PC-9 (cell line): ENCODE measurements at regions not wholly inside any gene's neighbourhood (a gene's known extent, or its start where the extent isn't known, plus 50 kb on each side); places are given as distances from the start of the nearest gene placed in this dataset.

Source experiments
- BruUV-seq: library from RNA; stranded (reverse); fragments of 400-500 nt; replicated peaks from 2 replicates; lab custom pipeline; 2021; lab: Mats Ljungman, UMichigan
- CTCF ChIA-PET: fragments of 300-600 bp; sonication (Branson Sonifier 250); formaldehyde crosslinking; loops from one replicate; lab custom pipeline; 2022; ENCODE audit warnings: antibody characterized with exemption; lab: Charles Lee
- POLR2A ChIA-PET: fragments of 300-600 bp; sonication (Branson Sonifier 250); formaldehyde crosslinking; loops from one replicate; lab custom pipeline; 2022; ENCODE audit warnings: antibody characterized with exemption; ENCODE audit not compliant: unreplicated experiment; lab: Charles Lee
- DNase-seq, 2 experiments: peaks; one replicate each; pipeline versions ENCODE4 v3.0.0 to v3.0.0-alpha.2; 2015 to 2022; ENCODE audit warnings: mixed read lengths in 1 of 2
- H2AFZ ChIP-seq: fragments of 200-600 bp; sonication (generic); 2 replicates; pipeline ENCODE4 v1.8.1; 2017; ENCODE audit warnings: antibody characterized with exemption
- H3F3A ChIP-seq: fragments of 200-600 bp; sonication (generic); 2 replicates; pipeline ENCODE4 v1.8.1; 2017; ENCODE audit warnings: antibody characterized with exemption, mild to moderate bottlenecking, low read depth; ENCODE audit not compliant: insufficient read depth
- H3K27ac ChIP-seq: fragments of 200-600 bp; sonication (generic); 2 replicates; pipeline ENCODE4 v1.6.1; 2016; ENCODE audit warnings: mixed run types
- H3K27me3 ChIP-seq: fragments of 200-600 bp; sonication (generic); 2 replicates; pipeline ENCODE4 v1.6.1; 2016; ENCODE audit warnings: low read depth, mixed run types; ENCODE audit not compliant: insufficient read depth
- H3K36me3 ChIP-seq: fragments of 200-600 bp; sonication (generic); 2 replicates; pipeline ENCODE4 v1.6.1; 2016; ENCODE audit warnings: low read depth, mixed run types
- H3K4me1 ChIP-seq: fragments of 200-600 bp; sonication (generic); replicated peaks from 2 replicates; pipeline ENCODE4 v1.6.1; 2016; ENCODE audit warnings: mixed run types; ENCODE audit not compliant: insufficient read depth
- H3K4me2 ChIP-seq: fragments of 200-600 bp; sonication (generic); 2 replicates; pipeline ENCODE4 v1.6.1; 2017; ENCODE audit warnings: mixed run types
- H3K4me3 ChIP-seq: fragments of 200-600 bp; sonication (generic); 2 replicates; pipeline ENCODE4 v1.6.1; 2016; ENCODE audit warnings: mixed run types
- H3K79me2 ChIP-seq: fragments of 200-600 bp; sonication (generic); 2 replicates; pipeline ENCODE4 v1.6.1; 2017; ENCODE audit warnings: low read depth, mixed run types
- H3K9me2 ChIP-seq: fragments of 200-600 bp; sonication (generic); 2 replicates; pipeline ENCODE4 v1.8.1; 2017; ENCODE audit warnings: mild to moderate bottlenecking; ENCODE audit not compliant: insufficient read depth
- H3K9me3 ChIP-seq: fragments of 200-600 bp; sonication (generic); 2 replicates; pipeline ENCODE4 v1.8.1; 2016; ENCODE audit warnings: low read depth; ENCODE audit not compliant: insufficient read depth
- H4K20me1 ChIP-seq: fragments of 200-600 bp; sonication (generic); 2 replicates; pipeline ENCODE4 v1.8.1; 2017; ENCODE audit not compliant: insufficient read depth
- EZH2 ChIP-seq: fragments of 200-600 bp; sonication (generic); IDR thresholded peaks from 2 replicates; pipeline ENCODE4 v1.8.0; 2017; ENCODE audit warnings: antibody characterized with exemption, low read depth
- intact Hi-C: fragments of 100-400 bp; cut with micrococcal nuclease; formaldehyde crosslinking; loops from one replicate; pipeline ENCODE4 v1.10.0; 2022; ENCODE audit not compliant: unreplicated experiment
- TF ChIP-seq, protein P1 (sequence below): fragments of 200-600 bp; sonication (generic); conservative IDR thresholded peaks from 2 replicates; pipeline ENCODE4 v1.6.1; 2017; ENCODE audit warnings: mixed run types, antibody characterized with exemption, mild to moderate bottlenecking, moderate library complexity

DNA sequence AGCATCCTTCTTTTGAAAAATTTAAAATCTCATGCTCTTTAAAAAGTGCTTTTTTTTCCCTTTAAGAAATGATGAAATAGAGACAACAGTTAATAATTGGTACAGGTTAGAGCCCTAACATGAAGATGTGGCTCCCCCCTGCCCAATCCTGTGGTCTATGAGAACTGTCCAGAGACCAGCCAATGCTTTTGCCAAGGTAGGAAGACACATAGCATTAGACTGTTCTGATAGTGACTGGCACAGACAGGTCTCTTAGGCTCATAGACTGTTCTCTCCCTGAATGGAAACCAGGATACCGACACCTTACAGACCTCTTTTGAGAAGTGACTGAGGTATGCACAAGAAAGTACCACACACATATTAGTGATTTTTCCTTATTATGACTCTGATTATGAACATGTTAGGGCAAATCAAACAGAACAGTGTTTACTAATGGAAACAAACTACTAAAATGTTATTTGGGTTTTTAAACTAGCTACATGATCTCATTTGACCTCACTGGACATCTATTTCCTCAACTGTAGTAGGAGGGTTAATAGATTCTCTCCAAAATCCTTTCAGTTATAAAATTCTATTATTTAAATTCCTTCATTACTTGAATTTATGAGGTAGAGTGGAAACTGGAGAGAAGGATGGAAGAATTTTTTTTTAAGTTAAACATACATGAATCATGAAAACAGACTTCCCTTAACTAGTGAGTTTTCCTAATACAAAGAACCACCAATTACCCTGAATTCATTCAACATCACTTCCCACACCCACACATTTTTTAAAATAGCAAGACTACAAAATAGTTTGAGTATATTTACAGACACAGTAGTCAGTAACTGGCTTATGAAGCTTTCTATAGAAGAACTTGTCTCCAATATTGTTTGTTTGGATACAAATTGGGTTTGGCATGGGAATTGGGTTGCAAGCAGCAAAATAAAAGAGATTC, 120.4 kb downstream of the OGFRL1 start:
- Histone ChIP-seq H3K27ac (peak overlapping the region; percentile 51; the same call in 1 of the 2 replicates), H3K27me3 (no peaks in the 10 kb centered on the region), H3K36me3 (peaks cover 52% of the 10 kb centered on the region), H3K9me3 (no peaks in the 10 kb centered on the region; the same call in 1 of the 2 replicates), H3K4me3 (no peak overlapping the region), H4K20me1 (no peaks in the 10 kb centered on the region), H3K4me1 (peaks cover 88% of the 10 kb centered on the region), H2AFZ (no peak overlapping the region), H3K4me2 (0 out of 2 replicates have a peak overlapping the region, but pooled peaks have one; percentile 3), H3K79me2 (0 out of 2 replicates have a peak, but pooled peaks cover 31% of the 10 kb centered on the region), H3F3A (peaks cover 30% of the 10 kb centered on the region), H3K9me2 (0 out of 2 replicates have a peak, but pooled peaks cover 3% of the 10 kb centered on the region)
- CTCF ChIA-PET = no interaction called here
- intact Hi-C loops = no loop called here
- TF ChIP-seq, protein P1, sequence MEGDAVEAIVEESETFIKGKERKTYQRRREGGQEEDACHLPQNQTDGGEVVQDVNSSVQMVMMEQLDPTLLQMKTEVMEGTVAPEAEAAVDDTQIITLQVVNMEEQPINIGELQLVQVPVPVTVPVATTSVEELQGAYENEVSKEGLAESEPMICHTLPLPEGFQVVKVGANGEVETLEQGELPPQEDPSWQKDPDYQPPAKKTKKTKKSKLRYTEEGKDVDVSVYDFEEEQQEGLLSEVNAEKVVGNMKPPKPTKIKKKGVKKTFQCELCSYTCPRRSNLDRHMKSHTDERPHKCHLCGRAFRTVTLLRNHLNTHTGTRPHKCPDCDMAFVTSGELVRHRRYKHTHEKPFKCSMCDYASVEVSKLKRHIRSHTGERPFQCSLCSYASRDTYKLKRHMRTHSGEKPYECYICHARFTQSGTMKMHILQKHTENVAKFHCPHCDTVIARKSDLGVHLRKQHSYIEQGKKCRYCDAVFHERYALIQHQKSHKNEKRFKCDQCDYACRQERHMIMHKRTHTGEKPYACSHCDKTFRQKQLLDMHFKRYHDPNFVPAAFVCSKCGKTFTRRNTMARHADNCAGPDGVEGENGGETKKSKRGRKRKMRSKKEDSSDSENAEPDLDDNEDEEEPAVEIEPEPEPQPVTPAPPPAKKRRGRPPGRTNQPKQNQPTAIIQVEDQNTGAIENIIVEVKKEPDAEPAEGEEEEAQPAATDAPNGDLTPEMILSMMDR = no peak
- TF ChIP-seq EZH2 = no peak
- POLR2A ChIA-PET = interaction anchor here (0.7 kb wide), 1 partner anchor 120 kb away, joined by 3 read pairs; no protein-coding TSS in a partner anchor
- no TSS peak for BruUV-seq
- no peak for DNase-seq

DNA sequence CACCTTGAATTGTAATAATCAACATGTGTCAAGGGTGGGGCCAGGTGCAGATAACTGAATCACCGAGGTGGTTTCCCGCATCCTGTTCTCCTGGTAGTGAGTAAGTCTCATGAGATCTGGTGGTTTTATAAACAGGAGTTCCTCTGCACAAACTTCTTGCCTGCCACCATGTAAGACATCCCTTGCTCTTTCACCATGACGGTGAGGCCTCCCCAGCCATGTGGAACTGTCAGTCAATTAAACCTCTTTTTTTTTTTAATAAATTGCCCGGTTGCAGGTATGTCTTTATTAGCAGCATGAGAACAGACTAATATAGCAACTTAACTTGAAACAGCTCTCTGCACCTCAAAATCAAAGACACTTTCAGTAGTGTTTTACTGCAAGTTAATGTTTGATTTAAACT, 121.6 kb downstream of the OGFRL1 start:
- DNase-seq = peak in 1 of 2 experiments; percentile 60
- Histone ChIP-seq H4K20me1 (no peaks in the 10 kb centered on the region), H3K4me1 (peaks cover 82% of the 10 kb centered on the region), H3K4me2 (no peak overlapping the region), H3K27ac (no peak overlapping the region), H2AFZ (no peak overlapping the region), H3K9me3 (no peaks in the 10 kb centered on the region; the same call in 1 of the 2 replicates), H3K36me3 (peaks cover 61% of the 10 kb centered on the region), H3K4me3 (no peak overlapping the region), H3K27me3 (no peaks in the 10 kb centered on the region), H3K79me2 (peaks cover 42% of the 10 kb centered on the region), H3F3A (peaks cover 19% of the 10 kb centered on the region), H3K9me2 (0 out of 2 replicates have a peak, but pooled peaks cover 3% of the 10 kb centered on the region)
- ChIA-PET CTCF (no interaction called here), POLR2A (no interaction called here)
- BruUV-seq = no TSS peak
- intact Hi-C loops = no loop called here
- TF ChIP-seq, protein P1 = no peak
- no peak for TF ChIP-seq EZH2

DNA sequence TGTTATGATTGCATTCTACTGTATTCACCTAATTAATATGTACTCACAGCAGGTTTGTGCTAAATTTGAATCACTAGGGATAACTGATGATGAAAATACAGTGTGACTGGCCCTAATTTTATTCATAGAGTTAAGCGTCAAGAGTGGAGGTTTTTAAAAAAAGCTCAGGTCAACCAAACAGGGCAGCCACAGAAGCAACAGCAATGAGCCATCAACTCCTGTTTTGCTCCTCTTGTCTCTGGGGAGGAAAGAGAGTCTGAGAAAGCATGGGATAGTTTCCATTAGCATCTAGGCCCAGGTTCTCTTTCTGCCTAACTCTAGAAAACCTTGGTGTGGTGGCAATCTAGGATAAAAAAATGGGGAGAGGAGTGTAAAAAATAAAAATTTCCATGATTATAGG, 122.1 kb downstream of the OGFRL1 start:
- Histone ChIP-seq H4K20me1 (no peaks in the 10 kb centered on the region), H3K36me3 (peaks cover 64% of the 10 kb centered on the region), H3K9me2 (0 out of 2 replicates have a peak, but pooled peaks cover 3% of the 10 kb centered on the region), H3K79me2 (peaks cover 47% of the 10 kb centered on the region), H3K4me3 (no peak overlapping the region), H3K4me2 (no peak overlapping the region), H3K9me3 (no peaks in the 10 kb centered on the region; the same call in 1 of the 2 replicates), H2AFZ (no peak overlapping the region), H3K4me1 (peaks cover 76% of the 10 kb centered on the region), H3F3A (peaks cover 14% of the 10 kb centered on the region), H3K27ac (no peak overlapping the region), H3K27me3 (no peaks in the 10 kb centered on the region)
- no peak for TF ChIP-seq EZH2
- TF ChIP-seq, protein P1 = no peak
- intact Hi-C loops = no loop called here
- no TSS peak for BruUV-seq
- POLR2A ChIA-PET = no interaction called here
- DNase-seq = no peak
- CTCF ChIA-PET = interaction anchor here (0.6 kb wide), 1 partner anchor 10 kb away, joined by 5 read pairs; no protein-coding TSS in a partner anchor
